Umbilical cord (tissue), 1 donor: ENCODE measurements at regions not wholly inside any gene's neighbourhood (a gene's known extent, or its start where the extent isn't known, plus 50 kb on each side); places are given as distances from the start of the nearest gene placed in this dataset.
"Not testable (repeated sequence)": the region's sequence is repeated elsewhere in the genome, so short reads cannot be mapped to it uniquely, and the experiment has no call there.

Source experiments
- DNase-seq: peaks from one replicate; pipeline ENCODE4 v3.0.0-alpha.2; 2015; ENCODE audit warnings: low spot score

GRCh38 chr9:30075451-30076199, 2308.8 kb upstream of the ACO1 start:
- no peak for DNase-seq

GRCh38 chr9:30078195-30078594, 2306.2 kb upstream of the ACO1 start:
- DNase-seq: no peak

GRCh38 chr9:30089428-30089827, 2295.0 kb upstream of the ACO1 start:
- DNase-seq: no peak

GRCh38 chr9:30103647-30104394, 2280.6 kb upstream of the ACO1 start:
- DNase-seq: no peak

- not testable (repeated sequence) for DNase-seq
Observed at GRCh38 chr9:30107134-30107533, 2277.3 kb upstream of the ACO1 start.

- DNase-seq: no peak
Observed at GRCh38 chr9:30116673-30117217, 2267.7 kb upstream of the ACO1 start.

- DNase-seq: no peak
Observed at GRCh38 chr9:30120666-30121065, 2263.8 kb upstream of the ACO1 start.

GRCh38 chr9:30121611-30122010, 2262.8 kb upstream of the ACO1 start:
- DNase-seq: no peak

GRCh38 chr9:30125881-30126280, 2258.6 kb upstream of the ACO1 start:
- DNase-seq: no peak

GRCh38 chr9:30127371-30127770, 2257.1 kb upstream of the ACO1 start:
- no peak for DNase-seq

- DNase-seq: no peak
Observed at GRCh38 chr9:30140407-30140806, 2244.0 kb upstream of the ACO1 start.

GRCh38 chr9:30160570-30160969, 2223.9 kb upstream of the ACO1 start:
- no peak for DNase-seq

GRCh38 chr9:30172206-30172605, 2212.2 kb upstream of the ACO1 start:
- DNase-seq: no peak

GRCh38 chr9:30178610-30179009, 2205.8 kb upstream of the ACO1 start:
- DNase-seq: no peak

- no peak for DNase-seq
Observed at GRCh38 chr9:30193421-30193820, 2191.0 kb upstream of the ACO1 start.

GRCh38 chr9:30196941-30197340, 2187.5 kb upstream of the ACO1 start:
- DNase-seq: no peak

GRCh38 chr9:30197453-30197852, 2187.0 kb upstream of the ACO1 start:
- no peak for DNase-seq

GRCh38 chr9:30197954-30198353, 2186.5 kb upstream of the ACO1 start:
- DNase-seq: no peak

- DNase-seq: no peak
Observed at GRCh38 chr9:30198463-30199309, 2185.8 kb upstream of the ACO1 start.

GRCh38 chr9:30201024-30201423, 2183.4 kb upstream of the ACO1 start:
- no peak for DNase-seq

- DNase-seq: no peak
Observed at GRCh38 chr9:30235068-30235467, 2149.4 kb upstream of the ACO1 start.

GRCh38 chr9:30235564-30235963, 2148.9 kb upstream of the ACO1 start:
- DNase-seq: no peak
